K562 (cell line): ENCODE measurements at regions not wholly inside any gene's neighbourhood (a gene's known extent, or its start where the extent isn't known, plus 50 kb on each side); places are given as distances from the start of the nearest gene placed in this dataset.
A peak's percentile ranks its signal among the peaks of the same experiment; 100 is the strongest.

Experiments
- ATF7 ChIP-seq: fragments of 450-650 bp; IDR thresholded peaks from 2 replicates; pipeline ENCODE4 v1.7.1; 2014; ENCODE audit warnings: mild to moderate bottlenecking, moderate library complexity
- CBX3 ChIP-seq, 2 experiments: IDR thresholded peaks; 1 replicate in 1 of 2; 2 replicates in 1 of 2; pipeline ENCODE4 v1.6.1; 2012; ENCODE audit warnings: inconsistent platforms in 2 of 2, low read length in 2 of 2, borderline replicate concordance in 1 of 2, control low read depth in 1 of 2
- DPF2 ChIP-seq: fragments of 450-650 bp; IDR thresholded peaks from 2 replicates; pipeline ENCODE4 v1.6.1; 2016
- EHMT2 ChIP-seq: fragments of 450-650 bp; IDR thresholded peaks from 2 replicates; pipeline ENCODE4 v1.6.1; 2018; ENCODE audit warnings: antibody characterized with exemption
- EP300 ChIP-seq: IDR thresholded peaks from 2 replicates; pipeline ENCODE4 v1.6.1; 2012; ENCODE audit warnings: low read length, improper control_type of control experiment
- EP400 ChIP-seq: fragments of 450-650 bp; IDR thresholded peaks from 2 replicates; pipeline ENCODE4 v1.6.1; 2017; ENCODE audit warnings: antibody characterized with exemption, mild to moderate bottlenecking, moderate library complexity
- ERF ChIP-seq: fragments of 450-650 bp; formaldehyde crosslinking; IDR thresholded peaks from 2 replicates; pipeline ENCODE4 v1.4.0; 2020; ENCODE audit warnings: mild to moderate bottlenecking, mixed read lengths
- ETV1 ChIP-seq: fragments of 450-650 bp; conservative IDR thresholded peaks from 2 replicates; pipeline ENCODE4 v1.6.1; 2016; ENCODE audit warnings: missing genetic modification characterization, control low read depth, low read depth, missing compliant biosample characterization
- GATAD2B ChIP-seq: fragments of 450-650 bp; IDR thresholded peaks from 2 replicates; pipeline ENCODE4 v1.6.1; 2017; ENCODE audit warnings: mild to moderate bottlenecking, borderline replicate concordance
- IRF2 ChIP-seq: sonication (generic); formaldehyde crosslinking; IDR thresholded peaks from 2 replicates; pipeline ENCODE4 v1.8.1; 2022; ENCODE audit warnings: mild to moderate bottlenecking, missing genetic modification reagents
- MEF2D ChIP-seq: conservative IDR thresholded peaks from 2 replicates; pipeline ENCODE4 v1.6.1; 2016; ENCODE audit warnings: low read depth, missing genetic modification characterization, missing compliant biosample characterization
- NR2F6 ChIP-seq: fragments of 450-650 bp; formaldehyde crosslinking; IDR thresholded peaks from 2 replicates; pipeline ENCODE4 v1.4.0; 2020; ENCODE audit warnings: mild to moderate bottlenecking
- POLR2H ChIP-seq: IDR thresholded peaks from 2 replicates; pipeline ENCODE4 v1.6.1; 2016; ENCODE audit warnings: missing genetic modification characterization, low read depth, mild to moderate bottlenecking, control low read depth, missing compliant biosample characterization, moderate library complexity
- TRIM24 ChIP-seq, 2 experiments: fragments of 450-650 bp; IDR thresholded peaks; 2 replicates each; pipeline ENCODE4 v1.6.1; 2016
- ZNF212 ChIP-seq: fragments of 450-650 bp; formaldehyde crosslinking; IDR thresholded peaks from 2 replicates; pipeline ENCODE4 v1.4.0; 2020; ENCODE audit warnings: mild to moderate bottlenecking
- TF ChIP-seq, protein P1 (sequence below): fragments of 450-650 bp; IDR thresholded peaks from 2 replicates; pipeline ENCODE4 v1.6.1; 2016; ENCODE audit warnings: mild to moderate bottlenecking, moderate library complexity
- TF ChIP-seq, protein P2 (sequence below): fragments of 250-450 bp; sonication (Bioruptor Pico); IDR thresholded peaks from 2 replicates; pipeline ENCODE4 v1.5.0; 2020; ENCODE audit warnings: mild to moderate bottlenecking

DNA sequence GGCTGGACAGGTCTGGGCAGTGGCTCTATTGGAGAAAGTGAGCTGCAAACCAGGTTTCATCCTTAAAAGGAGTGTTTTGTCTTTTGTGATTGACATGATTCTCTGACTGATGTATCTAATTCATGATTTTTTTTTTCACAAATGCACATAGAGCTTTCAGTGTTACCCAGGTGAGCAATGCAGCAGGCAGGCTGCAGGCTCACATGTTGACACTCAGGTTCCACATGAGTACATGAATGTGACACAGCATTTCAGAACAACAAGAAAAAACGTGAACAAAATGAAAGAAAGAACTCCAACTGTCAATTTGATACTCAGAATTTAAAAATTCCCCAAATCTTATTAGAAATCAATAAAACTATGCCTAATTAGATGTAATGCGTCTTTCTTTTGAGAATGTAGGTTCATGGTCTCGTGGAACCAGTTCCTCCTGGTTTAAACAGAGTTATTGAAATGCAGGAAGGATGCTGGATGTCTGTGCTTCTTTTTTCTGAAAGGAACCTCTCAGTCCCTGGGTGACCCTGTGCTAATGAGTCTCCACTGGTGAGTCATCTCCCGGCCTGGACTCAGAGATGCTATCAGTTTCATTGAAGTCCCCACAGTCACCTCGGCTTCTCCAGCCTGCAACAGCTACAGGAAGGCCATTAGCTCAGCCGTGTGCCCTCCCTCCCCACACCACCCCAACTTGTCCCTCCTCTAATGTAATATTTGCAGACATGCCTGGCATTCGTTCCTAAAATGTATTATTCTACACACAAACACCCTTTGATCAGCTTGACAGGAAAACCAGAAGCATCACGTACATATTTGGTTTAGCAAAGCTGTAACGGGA lies 430.4 kb downstream of the LPIN1 start (continued):
- TF ChIP-seq, protein P1, sequence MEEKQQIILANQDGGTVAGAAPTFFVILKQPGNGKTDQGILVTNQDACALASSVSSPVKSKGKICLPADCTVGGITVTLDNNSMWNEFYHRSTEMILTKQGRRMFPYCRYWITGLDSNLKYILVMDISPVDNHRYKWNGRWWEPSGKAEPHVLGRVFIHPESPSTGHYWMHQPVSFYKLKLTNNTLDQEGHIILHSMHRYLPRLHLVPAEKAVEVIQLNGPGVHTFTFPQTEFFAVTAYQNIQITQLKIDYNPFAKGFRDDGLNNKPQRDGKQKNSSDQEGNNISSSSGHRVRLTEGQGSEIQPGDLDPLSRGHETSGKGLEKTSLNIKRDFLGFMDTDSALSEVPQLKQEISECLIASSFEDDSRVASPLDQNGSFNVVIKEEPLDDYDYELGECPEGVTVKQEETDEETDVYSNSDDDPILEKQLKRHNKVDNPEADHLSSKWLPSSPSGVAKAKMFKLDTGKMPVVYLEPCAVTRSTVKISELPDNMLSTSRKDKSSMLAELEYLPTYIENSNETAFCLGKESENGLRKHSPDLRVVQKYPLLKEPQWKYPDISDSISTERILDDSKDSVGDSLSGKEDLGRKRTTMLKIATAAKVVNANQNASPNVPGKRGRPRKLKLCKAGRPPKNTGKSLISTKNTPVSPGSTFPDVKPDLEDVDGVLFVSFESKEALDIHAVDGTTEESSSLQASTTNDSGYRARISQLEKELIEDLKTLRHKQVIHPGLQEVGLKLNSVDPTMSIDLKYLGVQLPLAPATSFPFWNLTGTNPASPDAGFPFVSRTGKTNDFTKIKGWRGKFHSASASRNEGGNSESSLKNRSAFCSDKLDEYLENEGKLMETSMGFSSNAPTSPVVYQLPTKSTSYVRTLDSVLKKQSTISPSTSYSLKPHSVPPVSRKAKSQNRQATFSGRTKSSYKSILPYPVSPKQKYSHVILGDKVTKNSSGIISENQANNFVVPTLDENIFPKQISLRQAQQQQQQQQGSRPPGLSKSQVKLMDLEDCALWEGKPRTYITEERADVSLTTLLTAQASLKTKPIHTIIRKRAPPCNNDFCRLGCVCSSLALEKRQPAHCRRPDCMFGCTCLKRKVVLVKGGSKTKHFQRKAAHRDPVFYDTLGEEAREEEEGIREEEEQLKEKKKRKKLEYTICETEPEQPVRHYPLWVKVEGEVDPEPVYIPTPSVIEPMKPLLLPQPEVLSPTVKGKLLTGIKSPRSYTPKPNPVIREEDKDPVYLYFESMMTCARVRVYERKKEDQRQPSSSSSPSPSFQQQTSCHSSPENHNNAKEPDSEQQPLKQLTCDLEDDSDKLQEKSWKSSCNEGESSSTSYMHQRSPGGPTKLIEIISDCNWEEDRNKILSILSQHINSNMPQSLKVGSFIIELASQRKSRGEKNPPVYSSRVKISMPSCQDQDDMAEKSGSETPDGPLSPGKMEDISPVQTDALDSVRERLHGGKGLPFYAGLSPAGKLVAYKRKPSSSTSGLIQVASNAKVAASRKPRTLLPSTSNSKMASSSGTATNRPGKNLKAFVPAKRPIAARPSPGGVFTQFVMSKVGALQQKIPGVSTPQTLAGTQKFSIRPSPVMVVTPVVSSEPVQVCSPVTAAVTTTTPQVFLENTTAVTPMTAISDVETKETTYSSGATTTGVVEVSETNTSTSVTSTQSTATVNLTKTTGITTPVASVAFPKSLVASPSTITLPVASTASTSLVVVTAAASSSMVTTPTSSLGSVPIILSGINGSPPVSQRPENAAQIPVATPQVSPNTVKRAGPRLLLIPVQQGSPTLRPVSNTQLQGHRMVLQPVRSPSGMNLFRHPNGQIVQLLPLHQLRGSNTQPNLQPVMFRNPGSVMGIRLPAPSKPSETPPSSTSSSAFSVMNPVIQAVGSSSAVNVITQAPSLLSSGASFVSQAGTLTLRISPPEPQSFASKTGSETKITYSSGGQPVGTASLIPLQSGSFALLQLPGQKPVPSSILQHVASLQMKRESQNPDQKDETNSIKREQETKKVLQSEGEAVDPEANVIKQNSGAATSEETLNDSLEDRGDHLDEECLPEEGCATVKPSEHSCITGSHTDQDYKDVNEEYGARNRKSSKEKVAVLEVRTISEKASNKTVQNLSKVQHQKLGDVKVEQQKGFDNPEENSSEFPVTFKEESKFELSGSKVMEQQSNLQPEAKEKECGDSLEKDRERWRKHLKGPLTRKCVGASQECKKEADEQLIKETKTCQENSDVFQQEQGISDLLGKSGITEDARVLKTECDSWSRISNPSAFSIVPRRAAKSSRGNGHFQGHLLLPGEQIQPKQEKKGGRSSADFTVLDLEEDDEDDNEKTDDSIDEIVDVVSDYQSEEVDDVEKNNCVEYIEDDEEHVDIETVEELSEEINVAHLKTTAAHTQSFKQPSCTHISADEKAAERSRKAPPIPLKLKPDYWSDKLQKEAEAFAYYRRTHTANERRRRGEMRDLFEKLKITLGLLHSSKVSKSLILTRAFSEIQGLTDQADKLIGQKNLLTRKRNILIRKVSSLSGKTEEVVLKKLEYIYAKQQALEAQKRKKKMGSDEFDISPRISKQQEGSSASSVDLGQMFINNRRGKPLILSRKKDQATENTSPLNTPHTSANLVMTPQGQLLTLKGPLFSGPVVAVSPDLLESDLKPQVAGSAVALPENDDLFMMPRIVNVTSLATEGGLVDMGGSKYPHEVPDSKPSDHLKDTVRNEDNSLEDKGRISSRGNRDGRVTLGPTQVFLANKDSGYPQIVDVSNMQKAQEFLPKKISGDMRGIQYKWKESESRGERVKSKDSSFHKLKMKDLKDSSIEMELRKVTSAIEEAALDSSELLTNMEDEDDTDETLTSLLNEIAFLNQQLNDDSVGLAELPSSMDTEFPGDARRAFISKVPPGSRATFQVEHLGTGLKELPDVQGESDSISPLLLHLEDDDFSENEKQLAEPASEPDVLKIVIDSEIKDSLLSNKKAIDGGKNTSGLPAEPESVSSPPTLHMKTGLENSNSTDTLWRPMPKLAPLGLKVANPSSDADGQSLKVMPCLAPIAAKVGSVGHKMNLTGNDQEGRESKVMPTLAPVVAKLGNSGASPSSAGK: peak; percentile 15; the same call in 1 of the 2 replicates
- 0 out of 2 replicates have a peak, but pooled peaks have one; percentile 23 for TF ChIP-seq ERF (CRISPR knock-in tag)
- TF ChIP-seq DPF2: peak; percentile 99
- TF ChIP-seq EP300: peak; percentile 85
- TF ChIP-seq ETV1 (tag): peak; percentile 74
- TF ChIP-seq ATF7: peak; percentile 77
- 0 out of 2 replicates have a peak, but pooled peaks have one; percentile 47 for TF ChIP-seq EHMT2
- TF ChIP-seq GATAD2B: no peak
- TF ChIP-seq MEF2D: no peak
- TF ChIP-seq ZNF212 (CRISPR knock-in tag): no peak
- peak; percentile 46; the same call in 1 of the 2 replicates for TF ChIP-seq EP400
- peak in 1 of 2 experiments; percentile 59; a peak in 1 of 4 replicates for TF ChIP-seq TRIM24 (IDR thresholded peaks at IDR 0.05)
- no peak for TF ChIP-seq IRF2 (CRISPR knock-in tag)
- TF ChIP-seq, protein P2, sequence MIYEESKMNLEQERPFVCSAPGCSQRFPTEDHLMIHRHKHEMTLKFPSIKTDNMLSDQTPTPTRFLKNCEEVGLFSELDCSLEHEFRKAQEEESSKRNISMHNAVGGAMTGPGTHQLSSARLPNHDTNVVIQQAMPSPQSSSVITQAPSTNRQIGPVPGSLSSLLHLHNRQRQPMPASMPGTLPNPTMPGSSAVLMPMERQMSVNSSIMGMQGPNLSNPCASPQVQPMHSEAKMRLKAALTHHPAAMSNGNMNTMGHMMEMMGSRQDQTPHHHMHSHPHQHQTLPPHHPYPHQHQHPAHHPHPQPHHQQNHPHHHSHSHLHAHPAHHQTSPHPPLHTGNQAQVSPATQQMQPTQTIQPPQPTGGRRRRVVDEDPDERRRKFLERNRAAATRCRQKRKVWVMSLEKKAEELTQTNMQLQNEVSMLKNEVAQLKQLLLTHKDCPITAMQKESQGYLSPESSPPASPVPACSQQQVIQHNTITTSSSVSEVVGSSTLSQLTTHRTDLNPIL (CRISPR knock-in tag): no peak
- TF ChIP-seq CBX3 (IDR thresholded peaks at IDR 0.05; ENCODE audit: borderline replicate concordance in 1 of 2, low read length in 2 of 2): 0 out of 3 replicates have a peak, but pooled peaks of 1 of the 2 experiments have one; percentile 24
- peak; percentile 13; the same call in 1 of the 2 replicates for TF ChIP-seq POLR2H (tag)
- TF ChIP-seq NR2F6 (CRISPR knock-in tag): no peak
